Mesothelial cell of epicardium (in vitro differentiated cells): ENCODE measurements at regions not wholly inside any gene's neighbourhood (a gene's known extent, or its start where the extent isn't known, plus 50 kb on each side); places are given as distances from the start of the nearest gene placed in this dataset.

Source experiments
- DNase-seq, 2 experiments: peaks; one replicate each; pipeline ENCODE4 v3.0.0; 2021; ENCODE audit warnings: low spot score in 2 of 2; ENCODE audit not compliant: unreplicated experiment in 2 of 2
- H3K27ac Mint-ChIP-seq: 2 replicates; pipeline ENCODE4 v1.8.0; 2021; ENCODE audit warnings: mixed read lengths
- H3K27me3 Mint-ChIP-seq: 2 replicates; pipeline ENCODE4 v1.8.0; 2021; ENCODE audit warnings: low read depth, mixed read lengths
- H3K36me3 Mint-ChIP-seq: 2 replicates; pipeline ENCODE4 v1.8.0; 2021; ENCODE audit warnings: mixed read lengths
- H3K4me1 Mint-ChIP-seq: 2 replicates; pipeline ENCODE4 v1.8.0; 2021; ENCODE audit warnings: mixed read lengths
- H3K4me3 Mint-ChIP-seq: 2 replicates; pipeline ENCODE4 v1.8.0; 2021; ENCODE audit warnings: mild to moderate bottlenecking, moderate library complexity, mixed read lengths
- H3K9me3 Mint-ChIP-seq: 2 replicates; pipeline ENCODE4 v1.8.0; 2021; ENCODE audit warnings: mixed read lengths
- TF ChIP-seq, protein P1 (sequence below): fragments of 200-600 bp; sonication (generic); IDR thresholded peaks from one replicate; pipeline ENCODE4 v1.5.0; 2021; ENCODE audit warnings: antibody characterized with exemption; ENCODE audit not compliant: unreplicated experiment

DNA sequence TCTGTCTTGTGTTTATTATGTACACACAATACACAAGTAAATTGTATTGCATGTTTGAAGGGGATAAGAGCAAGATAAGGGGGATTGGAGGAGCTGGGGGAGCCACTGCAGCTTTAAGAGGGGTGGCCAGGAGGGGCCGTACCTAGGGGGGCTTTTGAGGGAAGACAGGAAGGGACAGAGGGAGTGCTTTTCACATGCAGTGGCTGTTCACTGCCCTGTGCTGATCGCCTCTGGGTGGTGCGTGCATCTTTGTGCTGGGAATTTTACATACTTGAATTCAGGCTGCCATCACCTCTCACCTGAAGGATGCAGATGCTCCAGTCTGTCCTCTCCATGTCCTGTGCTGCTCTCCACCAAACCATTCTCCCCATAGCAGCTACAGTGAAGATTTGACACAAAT is 179.5 kb downstream of the PTPRU start:
- Mint-ChIP-seq H3K9me3 (peaks cover 5% of the 10 kb centered on the region), H3K27ac (no peak overlapping the region), H3K36me3 (no peaks in the 10 kb centered on the region), H3K27me3 (peaks cover 34% of the 10 kb centered on the region), H3K4me3 (no peak overlapping the region), H3K4me1 (peaks cover 7% of the 10 kb centered on the region)
- TF ChIP-seq, protein P1, sequence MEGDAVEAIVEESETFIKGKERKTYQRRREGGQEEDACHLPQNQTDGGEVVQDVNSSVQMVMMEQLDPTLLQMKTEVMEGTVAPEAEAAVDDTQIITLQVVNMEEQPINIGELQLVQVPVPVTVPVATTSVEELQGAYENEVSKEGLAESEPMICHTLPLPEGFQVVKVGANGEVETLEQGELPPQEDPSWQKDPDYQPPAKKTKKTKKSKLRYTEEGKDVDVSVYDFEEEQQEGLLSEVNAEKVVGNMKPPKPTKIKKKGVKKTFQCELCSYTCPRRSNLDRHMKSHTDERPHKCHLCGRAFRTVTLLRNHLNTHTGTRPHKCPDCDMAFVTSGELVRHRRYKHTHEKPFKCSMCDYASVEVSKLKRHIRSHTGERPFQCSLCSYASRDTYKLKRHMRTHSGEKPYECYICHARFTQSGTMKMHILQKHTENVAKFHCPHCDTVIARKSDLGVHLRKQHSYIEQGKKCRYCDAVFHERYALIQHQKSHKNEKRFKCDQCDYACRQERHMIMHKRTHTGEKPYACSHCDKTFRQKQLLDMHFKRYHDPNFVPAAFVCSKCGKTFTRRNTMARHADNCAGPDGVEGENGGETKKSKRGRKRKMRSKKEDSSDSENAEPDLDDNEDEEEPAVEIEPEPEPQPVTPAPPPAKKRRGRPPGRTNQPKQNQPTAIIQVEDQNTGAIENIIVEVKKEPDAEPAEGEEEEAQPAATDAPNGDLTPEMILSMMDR, result no peak
- no peak for DNase-seq

DNA sequence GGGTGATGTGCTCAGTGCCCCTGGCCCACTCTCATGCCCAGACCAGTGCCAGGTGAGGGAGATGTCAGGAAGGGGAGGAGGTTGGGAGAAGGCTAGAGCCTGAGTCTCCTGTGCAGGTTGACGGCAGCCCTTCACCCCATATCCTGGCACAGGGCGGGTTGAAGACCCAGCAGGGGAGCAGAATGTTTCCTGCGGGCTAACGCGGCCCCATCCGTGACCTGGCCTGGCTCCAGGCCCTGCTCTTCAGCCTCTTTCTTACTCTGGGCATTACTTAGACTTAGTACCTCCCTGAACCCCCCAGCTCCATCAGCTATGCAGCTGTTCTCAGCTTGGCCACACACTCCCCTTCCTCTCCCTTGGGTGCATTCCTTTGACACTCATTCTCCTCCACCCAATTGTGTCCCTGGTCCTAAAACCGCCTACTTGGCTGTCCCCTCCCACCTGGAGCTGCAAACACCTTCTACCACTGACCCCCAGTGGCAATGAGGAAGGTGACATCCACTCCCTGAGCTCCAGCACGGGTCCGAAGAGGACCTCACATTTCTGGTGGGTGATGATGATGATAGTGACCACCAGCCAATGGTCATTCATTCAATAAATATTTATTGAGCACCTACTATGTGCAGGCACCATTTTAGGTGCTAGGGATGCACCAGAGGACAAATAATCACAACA is 179.0 kb downstream of the PTPRU start:
- Mint-ChIP-seq H3K36me3 (no peaks in the 10 kb centered on the region), H3K27me3 (peaks cover 35% of the 10 kb centered on the region), H3K27ac (no peak overlapping the region), H3K4me1 (peaks cover 7% of the 10 kb centered on the region), H3K9me3 (no peaks in the 10 kb centered on the region), H3K4me3 (no peak overlapping the region)
- TF ChIP-seq, protein P1, result no peak
- DNase-seq, result no peak

DNA sequence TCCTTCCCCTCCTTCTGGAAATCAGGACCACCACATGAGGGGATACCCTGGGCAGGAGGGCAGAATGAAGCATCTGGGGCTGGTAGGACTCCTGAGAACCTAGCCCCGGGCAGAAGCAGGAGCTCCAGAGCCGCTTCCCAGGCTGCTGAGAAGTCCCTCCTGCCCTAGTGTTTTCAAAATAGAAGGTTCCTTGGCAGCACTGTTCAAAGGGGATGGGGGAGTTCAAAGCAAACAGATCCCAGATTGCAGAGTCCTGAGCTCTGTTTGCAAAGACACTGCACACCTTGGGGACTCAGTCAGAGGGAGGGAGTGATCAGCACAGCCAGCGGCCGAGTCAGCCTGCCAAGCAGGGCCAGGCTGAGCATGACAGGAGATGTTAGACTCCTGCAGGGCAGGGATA is 177.8 kb downstream of the PTPRU start:
- H3K27me3 Mint-ChIP-seq, result peaks cover 34% of the 10 kb centered on the region

DNA sequence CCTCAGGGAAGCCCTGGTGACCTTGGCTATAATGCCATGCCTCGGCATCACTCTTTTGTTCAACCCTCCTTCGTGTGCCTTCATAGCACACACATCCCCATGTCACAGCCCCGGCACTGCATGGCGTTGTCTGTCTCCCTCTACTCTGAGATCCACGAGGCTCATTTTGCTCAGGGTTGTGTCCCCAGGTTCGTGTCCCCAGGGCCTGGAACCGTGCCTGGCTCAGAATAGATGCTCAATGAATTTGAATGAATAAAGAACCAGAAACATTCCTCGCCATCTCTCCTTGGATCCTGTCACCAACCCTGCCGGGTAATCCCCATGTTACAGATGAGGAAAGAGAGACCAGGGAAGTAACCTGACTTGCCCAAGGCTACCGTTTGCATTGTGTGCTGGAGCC is 177.3 kb downstream of the PTPRU start:
- DNase-seq, result no peak
- Mint-ChIP-seq H3K36me3 (no peaks in the 10 kb centered on the region), H3K4me3 (no peak overlapping the region), H3K9me3 (no peaks in the 10 kb centered on the region), H3K27me3 (peaks cover 36% of the 10 kb centered on the region), H3K4me1 (peaks cover 7% of the 10 kb centered on the region), H3K27ac (no peak overlapping the region)
- TF ChIP-seq, protein P1, result no peak

More for the DNA sequence above, 177.8 kb downstream of the PTPRU start:
- TF ChIP-seq, protein P1, result no peak
- no peak for DNase-seq
- H3K9me3 Mint-ChIP-seq, result no peaks in the 10 kb centered on the region
- peaks cover 7% of the 10 kb centered on the region for H3K4me1 Mint-ChIP-seq
- no peak overlapping the region for H3K4me3 Mint-ChIP-seq
- H3K27ac Mint-ChIP-seq, result no peak overlapping the region
- H3K36me3 Mint-ChIP-seq, result no peaks in the 10 kb centered on the region

DNA sequence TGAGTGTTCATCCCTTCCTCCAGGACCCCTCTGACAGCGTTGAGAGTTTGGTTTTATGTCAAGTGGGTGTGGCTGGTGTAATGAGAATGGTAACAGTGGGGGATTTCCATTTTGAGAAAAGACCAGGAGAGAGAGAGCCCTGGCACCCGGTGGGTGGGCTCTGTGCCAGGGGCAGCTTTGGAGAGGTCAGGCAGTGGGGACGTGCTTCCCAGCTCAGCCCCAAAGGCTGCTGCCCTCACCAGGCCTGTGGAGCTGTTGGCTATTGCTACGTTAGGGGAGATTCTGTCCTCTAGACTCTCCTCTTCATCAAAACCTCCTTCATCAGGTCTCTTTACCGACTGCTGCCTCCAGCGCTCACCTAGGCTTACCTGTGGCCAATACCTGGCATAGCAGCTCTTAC is 176.3 kb downstream of the PTPRU start:
- TF ChIP-seq, protein P1, result no peak
- Mint-ChIP-seq H3K4me1 (peaks cover 7% of the 10 kb centered on the region), H3K4me3 (no peak overlapping the region), H3K27me3 (peaks cover 35% of the 10 kb centered on the region), H3K9me3 (no peaks in the 10 kb centered on the region), H3K27ac (no peak overlapping the region), H3K36me3 (no peaks in the 10 kb centered on the region)
- no peak for DNase-seq

DNA sequence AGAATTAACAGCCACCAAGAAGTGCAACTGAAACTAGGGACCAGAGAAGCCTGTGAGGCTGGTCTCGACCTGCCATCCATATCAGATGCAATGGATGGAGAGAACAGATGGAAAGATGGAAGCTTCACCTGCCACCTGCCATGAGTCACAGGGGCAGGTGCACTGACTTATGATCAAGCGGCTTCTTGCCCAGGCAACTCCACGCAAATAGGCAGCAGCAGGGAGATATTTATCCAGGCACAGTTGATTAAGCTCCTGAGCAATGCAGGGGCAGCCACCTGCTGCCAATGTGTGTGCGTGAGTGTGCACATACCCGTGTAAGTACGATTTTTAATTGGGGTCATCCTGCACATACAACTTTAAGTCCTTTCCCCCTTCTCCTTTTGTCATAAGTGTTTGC is 174.2 kb downstream of the PTPRU start:
- no peak for DNase-seq
- Mint-ChIP-seq H3K4me3 (no peak overlapping the region), H3K27me3 (peaks cover 36% of the 10 kb centered on the region), H3K4me1 (peaks cover 5% of the 10 kb centered on the region), H3K27ac (no peak overlapping the region), H3K9me3 (no peaks in the 10 kb centered on the region), H3K36me3 (no peaks in the 10 kb centered on the region)
- TF ChIP-seq, protein P1, result no peak
